ENCODE measurements at regions not wholly inside any gene's neighbourhood (a gene's known extent, or its start where the extent isn't known, plus 50 kb on each side); places are given as distances from the start of the nearest gene placed in this dataset.

DNA sequence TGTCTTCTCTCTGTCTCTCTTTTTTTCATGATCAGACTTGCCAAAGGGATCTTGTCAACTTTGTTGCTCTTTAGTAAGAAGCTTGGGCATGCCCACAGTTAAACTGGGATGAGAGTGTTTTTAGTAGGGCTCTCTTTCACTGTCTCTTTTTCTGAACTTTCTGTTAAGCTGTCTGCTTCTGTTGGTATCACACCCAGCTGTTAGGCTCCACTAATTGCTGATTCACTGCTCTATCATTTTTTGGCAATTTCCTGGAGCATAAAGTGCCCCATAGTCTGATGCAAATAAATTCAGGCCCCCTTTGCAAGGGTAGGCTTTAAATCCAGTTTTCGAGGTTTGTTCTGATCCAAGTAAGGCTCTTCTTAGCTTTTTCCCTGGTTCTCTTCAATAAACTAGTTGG, 360.4 kb upstream of the ADAMTS9 start:
- no peak for TF ChIP-seq CTCF (IDR thresholded peaks at IDR 0.05; ENCODE audit: unreplicated experiment)
- DNase-seq (ENCODE audit: low spot score in 2 of 2, unreplicated experiment in 2 of 2) = no peak
- Mint-ChIP-seq H3K36me3 (peaks cover 8% of the 10 kb centered on the region), H3K4me1 (no peaks in the 10 kb centered on the region), H3K27me3 (ENCODE audit: low read depth) (no peaks in the 10 kb centered on the region), H3K9me3 (peaks cover 27% of the 10 kb centered on the region), H3K4me3 (no peak overlapping the region), H3K27ac (no peak overlapping the region)

GRCh38 chr3:65045138-65045537, 357.3 kb upstream of the ADAMTS9 start:
- DNase-seq (ENCODE audit: low spot score in 2 of 2, unreplicated experiment in 2 of 2) = no peak
- peaks cover 8% of the 10 kb centered on the region for H3K36me3 Mint-ChIP-seq
- no peak overlapping the region for H3K27ac Mint-ChIP-seq
- H3K4me1 Mint-ChIP-seq = no peaks in the 10 kb centered on the region
- no peak for TF ChIP-seq CTCF (IDR thresholded peaks at IDR 0.05; ENCODE audit: unreplicated experiment)
- no peak overlapping the region for H3K4me3 Mint-ChIP-seq
- H3K27me3 Mint-ChIP-seq (ENCODE audit: low read depth) = no peaks in the 10 kb centered on the region
- H3K9me3 Mint-ChIP-seq = peaks cover 22% of the 10 kb centered on the region

DNA sequence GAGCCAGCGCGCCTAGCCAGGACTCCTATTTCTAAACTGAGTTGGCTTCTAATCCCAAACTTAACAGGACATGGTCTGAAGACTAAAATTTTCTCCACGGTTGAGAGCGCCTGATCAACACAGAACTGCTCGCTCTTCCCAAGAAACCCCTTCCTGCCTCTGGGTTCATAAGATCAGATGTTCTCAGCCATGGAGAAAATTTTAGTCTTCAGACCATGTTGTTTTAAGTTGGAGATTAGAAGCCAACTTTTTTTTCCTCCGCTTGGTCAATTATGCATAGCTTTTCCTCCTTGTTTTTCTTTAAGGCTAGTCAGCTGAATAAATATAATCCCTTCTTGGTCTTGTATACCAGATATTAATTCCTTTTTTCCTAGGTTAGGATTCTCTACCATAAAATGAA, 356.6 kb upstream of the ADAMTS9 start:
- TF ChIP-seq CTCF (IDR thresholded peaks at IDR 0.05; ENCODE audit: unreplicated experiment) = no peak
- no peak for DNase-seq (ENCODE audit: low spot score in 2 of 2, unreplicated experiment in 2 of 2)
- peaks cover 4% of the 10 kb centered on the region for H3K4me1 Mint-ChIP-seq

GRCh38 chr3:65042675-65043074, 354.9 kb upstream of the ADAMTS9 start:
- TF ChIP-seq CTCF (IDR thresholded peaks at IDR 0.05; ENCODE audit: unreplicated experiment) = no peak
- Mint-ChIP-seq H3K27ac (no peak overlapping the region), H3K4me3 (no peak overlapping the region), H3K36me3 (peaks cover 8% of the 10 kb centered on the region), H3K9me3 (peaks cover 22% of the 10 kb centered on the region), H3K27me3 (ENCODE audit: low read depth) (no peaks in the 10 kb centered on the region), H3K4me1 (peaks cover 6% of the 10 kb centered on the region)
- no peak for DNase-seq (ENCODE audit: low spot score in 2 of 2, unreplicated experiment in 2 of 2)

More for the DNA sequence above, 356.6 kb upstream of the ADAMTS9 start:
- Mint-ChIP-seq H3K27ac (no peak overlapping the region), H3K9me3 (peaks cover 22% of the 10 kb centered on the region), H3K4me3 (no peak overlapping the region), H3K36me3 (peaks cover 8% of the 10 kb centered on the region), H3K27me3 (ENCODE audit: low read depth) (no peaks in the 10 kb centered on the region)

DNA sequence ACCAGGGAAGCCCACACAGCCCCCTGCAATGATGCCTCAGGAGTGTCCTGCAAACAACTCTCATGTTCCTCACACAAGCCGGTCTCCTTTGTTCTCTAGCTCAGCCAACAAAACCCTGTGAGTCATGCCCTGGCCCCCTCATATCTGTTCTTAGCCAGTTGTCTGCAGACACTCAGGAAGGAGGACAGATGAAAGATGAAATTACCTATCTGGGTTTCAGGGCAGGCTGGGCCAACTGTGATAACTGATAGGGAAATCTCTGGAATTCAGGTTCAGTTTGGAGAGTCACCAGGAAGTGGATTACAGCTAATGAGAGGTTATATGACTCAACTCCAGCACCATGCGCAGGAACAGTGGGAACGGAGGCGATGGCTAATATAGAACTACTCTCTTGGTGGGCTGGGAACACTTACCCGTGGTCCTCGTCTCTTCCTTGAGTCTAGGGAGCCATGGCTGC, 352.0 kb upstream of the ADAMTS9 start:
- H3K36me3 Mint-ChIP-seq = no peaks in the 10 kb centered on the region
- DNase-seq (ENCODE audit: low spot score in 2 of 2, unreplicated experiment in 2 of 2) = no peak
- no peak overlapping the region for H3K27ac Mint-ChIP-seq
- H3K9me3 Mint-ChIP-seq = peaks cover 4% of the 10 kb centered on the region
- TF ChIP-seq CTCF (IDR thresholded peaks at IDR 0.05; ENCODE audit: unreplicated experiment) = no peak
- H3K4me3 Mint-ChIP-seq = no peak overlapping the region
- no peaks in the 10 kb centered on the region for H3K27me3 Mint-ChIP-seq (ENCODE audit: low read depth)
- H3K4me1 Mint-ChIP-seq = peaks cover 22% of the 10 kb centered on the region

- no peak for DNase-seq (ENCODE audit: low spot score in 2 of 2, unreplicated experiment in 2 of 2)
- no peak for TF ChIP-seq CTCF (IDR thresholded peaks at IDR 0.05; ENCODE audit: unreplicated experiment)
- Mint-ChIP-seq H3K27me3 (ENCODE audit: low read depth) (no peaks in the 10 kb centered on the region), H3K27ac (no peak overlapping the region), H3K36me3 (no peaks in the 10 kb centered on the region), H3K9me3 (no peaks in the 10 kb centered on the region), H3K4me3 (no peak overlapping the region), H3K4me1 (peaks cover 22% of the 10 kb centered on the region)
Observed at GRCh38 chr3:65037861-65038260, 350.1 kb upstream of the ADAMTS9 start.
